Coronary artery (tissue), 2 donors: ENCODE measurements at regions not wholly inside any gene's neighbourhood (a gene's known extent, or its start where the extent isn't known, plus 50 kb on each side); places are given as distances from the start of the nearest gene placed in this dataset.
"Not testable (repeated sequence)": the region's sequence is repeated elsewhere in the genome, so short reads cannot be mapped to it uniquely, and the experiment has no call there.

ENCODE experiments used
- DNase-seq: peaks from one replicate; pipeline ENCODE4 v3.0.0-alpha.2; 2017; ENCODE audit warnings: low spot score
- H3K27ac ChIP-seq, 2 donors: fragments of 200-600 bp; sonication (generic); one replicate each; pipeline ENCODE4 v1.5.1; 2016 to 2019
- H3K4me3 ChIP-seq: fragments of 200-600 bp; sonication (generic); 2 replicates; pipeline ENCODE4 v1.5.1; 2016; ENCODE audit warnings: mild to moderate bottlenecking, moderate library complexity
- TF ChIP-seq, protein P1 (sequence below): fragments of 200-600 bp; sonication (generic); IDR thresholded peaks from one replicate; pipeline ENCODE4 v1.5.1; 2019; ENCODE audit warnings: antibody characterized with exemption

DNA sequence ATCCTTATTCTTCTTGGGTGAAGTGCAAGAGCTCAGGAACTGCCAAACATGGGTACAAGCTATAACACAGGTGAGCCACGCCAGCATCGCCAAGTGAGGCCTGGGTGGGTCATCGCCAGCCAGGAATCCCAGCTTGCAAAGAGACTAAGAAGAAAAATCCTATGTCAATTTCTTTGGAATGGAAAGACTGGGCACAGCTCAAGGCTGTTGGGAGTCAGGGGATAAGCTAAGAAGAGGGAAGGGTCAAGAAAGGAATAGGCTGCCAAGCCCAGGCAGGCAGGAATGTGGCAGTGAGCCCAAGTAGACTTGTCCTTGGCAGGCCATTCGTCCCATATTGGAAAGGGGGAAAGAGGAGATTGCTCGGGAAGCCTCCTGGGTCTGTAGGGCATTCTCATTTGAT is 191.4 kb upstream of the CDH5 start:
- TF ChIP-seq, protein P1, sequence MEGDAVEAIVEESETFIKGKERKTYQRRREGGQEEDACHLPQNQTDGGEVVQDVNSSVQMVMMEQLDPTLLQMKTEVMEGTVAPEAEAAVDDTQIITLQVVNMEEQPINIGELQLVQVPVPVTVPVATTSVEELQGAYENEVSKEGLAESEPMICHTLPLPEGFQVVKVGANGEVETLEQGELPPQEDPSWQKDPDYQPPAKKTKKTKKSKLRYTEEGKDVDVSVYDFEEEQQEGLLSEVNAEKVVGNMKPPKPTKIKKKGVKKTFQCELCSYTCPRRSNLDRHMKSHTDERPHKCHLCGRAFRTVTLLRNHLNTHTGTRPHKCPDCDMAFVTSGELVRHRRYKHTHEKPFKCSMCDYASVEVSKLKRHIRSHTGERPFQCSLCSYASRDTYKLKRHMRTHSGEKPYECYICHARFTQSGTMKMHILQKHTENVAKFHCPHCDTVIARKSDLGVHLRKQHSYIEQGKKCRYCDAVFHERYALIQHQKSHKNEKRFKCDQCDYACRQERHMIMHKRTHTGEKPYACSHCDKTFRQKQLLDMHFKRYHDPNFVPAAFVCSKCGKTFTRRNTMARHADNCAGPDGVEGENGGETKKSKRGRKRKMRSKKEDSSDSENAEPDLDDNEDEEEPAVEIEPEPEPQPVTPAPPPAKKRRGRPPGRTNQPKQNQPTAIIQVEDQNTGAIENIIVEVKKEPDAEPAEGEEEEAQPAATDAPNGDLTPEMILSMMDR: no peak
- H3K4me3 ChIP-seq: no peak overlapping the region
- peak; percentile 68 for DNase-seq
- peak overlapping the region in 1 of 2 donors; percentile 31 for H3K27ac ChIP-seq

DNA sequence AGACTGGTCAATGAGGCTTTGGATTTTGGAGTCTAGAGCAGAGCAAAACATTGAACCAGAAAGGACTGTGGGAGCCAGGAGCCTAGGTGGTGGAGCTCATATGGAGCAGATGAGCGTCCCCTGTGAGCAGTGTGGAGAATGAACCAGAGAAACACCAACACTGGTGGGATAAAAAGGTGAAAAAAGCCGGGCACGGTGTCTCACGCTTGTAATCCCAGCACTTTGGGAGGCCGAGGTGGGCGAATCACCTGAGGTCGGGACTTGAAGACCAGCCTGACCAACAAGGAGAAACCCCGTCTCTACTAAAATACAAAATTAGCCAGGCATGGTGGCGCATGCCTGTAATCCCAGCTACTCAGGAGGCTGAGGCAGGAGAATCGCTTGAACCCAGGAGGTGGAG is 192.7 kb upstream of the CDH5 start:
- H3K27ac ChIP-seq, H3K4me3 ChIP-seq, DNase-seq: not testable (repeated sequence)

DNA sequence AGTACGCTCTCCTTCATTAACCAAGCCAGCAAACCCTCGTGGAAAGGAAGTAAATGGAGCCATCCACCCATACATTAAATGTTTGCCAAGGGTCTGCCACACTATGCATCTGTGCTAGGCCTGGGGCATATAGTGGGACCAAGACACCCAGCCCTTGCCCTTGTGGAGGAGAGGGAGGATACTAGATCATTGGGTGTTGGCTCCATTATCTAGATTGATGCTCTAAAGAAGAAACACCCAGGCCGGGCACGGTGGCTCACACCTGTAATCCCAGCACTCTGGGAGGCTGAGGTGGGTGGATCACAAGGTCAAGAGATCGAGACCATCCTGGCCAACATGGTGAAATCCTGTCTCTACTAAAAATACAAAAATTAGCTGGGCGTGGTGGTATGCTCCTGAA is 193.3 kb upstream of the CDH5 start:
- peak; percentile 8 for DNase-seq
- H3K27ac ChIP-seq, H3K4me3 ChIP-seq: not testable (repeated sequence)

DNA sequence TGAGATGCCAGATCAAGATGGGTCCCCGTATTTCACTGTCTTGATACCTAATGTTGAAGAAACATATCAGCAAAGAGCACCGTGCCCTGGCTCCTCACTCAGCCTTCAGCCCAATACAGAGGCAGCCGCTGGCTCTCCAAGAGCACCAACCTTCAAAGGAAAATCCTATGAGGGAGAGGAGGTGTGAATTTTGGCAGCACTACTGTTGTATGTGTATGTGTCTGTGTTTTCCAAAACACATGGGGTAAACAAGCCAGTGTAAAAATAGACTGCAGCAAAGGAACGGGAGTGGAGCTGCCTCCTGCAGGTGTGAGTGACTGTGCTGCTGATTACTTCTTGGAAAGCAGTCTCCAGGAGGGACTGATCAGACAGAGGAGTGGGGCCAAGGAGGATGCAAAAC is 194.0 kb upstream of the CDH5 start:
- no peak overlapping the region for H3K4me3 ChIP-seq
- TF ChIP-seq, protein P1: no peak
- no peak overlapping the region for H3K27ac ChIP-seq
- no peak for DNase-seq

DNA sequence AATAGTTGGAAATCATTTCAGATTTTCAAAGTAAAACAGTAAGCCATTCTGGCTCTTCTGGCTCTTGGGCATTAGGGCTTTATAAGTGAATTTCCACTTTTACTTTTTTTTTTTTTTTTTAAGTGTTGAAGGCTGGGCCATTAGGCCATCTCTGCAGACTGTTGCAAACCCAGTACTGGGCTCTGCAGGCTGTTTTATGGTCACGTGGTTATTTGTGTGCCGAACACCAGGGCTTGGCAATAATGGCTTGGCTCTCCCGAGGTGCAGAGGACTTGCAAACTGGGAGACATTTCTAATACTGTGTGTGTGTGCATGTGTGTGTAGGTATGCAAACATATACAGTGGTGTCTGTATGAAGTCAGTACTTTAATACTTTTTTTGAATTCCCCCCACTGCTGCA is 194.9 kb upstream of the CDH5 start:
- no peak overlapping the region for H3K4me3 ChIP-seq
- DNase-seq: peak; percentile 17
- H3K27ac ChIP-seq: no peak overlapping the region
- TF ChIP-seq, protein P1: no peak

DNA sequence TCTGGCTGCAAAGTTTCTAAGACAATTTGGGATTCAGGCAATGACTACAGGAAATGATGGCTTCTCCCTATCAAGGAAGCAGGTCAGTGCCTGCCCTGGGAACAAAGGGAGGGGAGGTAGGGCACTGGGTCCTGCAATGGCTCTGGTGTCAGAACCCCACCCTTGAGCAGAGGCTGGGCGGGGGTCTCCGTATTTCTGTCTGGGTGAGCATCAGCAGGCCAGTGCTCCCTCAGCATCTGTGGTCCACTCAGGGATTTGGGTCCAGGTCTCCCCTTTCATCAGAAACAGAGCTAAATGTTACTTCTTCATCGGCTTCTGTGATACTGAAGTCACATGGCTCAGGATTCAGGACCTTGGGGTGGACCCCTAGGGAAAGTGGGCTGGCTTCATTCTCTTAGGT is 195.5 kb upstream of the CDH5 start:
- TF ChIP-seq, protein P1: no peak
- H3K27ac ChIP-seq: no peak overlapping the region
- peak; percentile 52 for DNase-seq
- no peak overlapping the region for H3K4me3 ChIP-seq

DNA sequence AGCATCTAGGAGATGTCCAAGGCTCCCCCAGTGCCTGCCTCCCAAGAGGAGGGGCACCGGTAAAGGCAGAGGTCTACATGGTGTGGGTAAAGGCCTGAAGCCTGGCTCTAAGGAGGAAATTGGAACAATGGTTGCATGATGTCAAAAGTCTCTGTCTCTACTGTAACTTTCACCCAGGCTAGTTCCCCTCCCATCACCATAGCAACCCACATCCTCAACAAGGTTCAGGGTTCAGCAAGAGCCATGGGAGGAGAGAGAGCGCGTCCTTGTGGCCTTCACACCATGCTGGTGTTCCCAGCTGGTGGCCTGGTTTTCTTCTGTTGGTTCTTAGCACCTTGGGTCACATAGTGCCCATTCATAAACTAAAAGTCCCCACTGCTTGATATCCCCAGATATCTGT is 196.7 kb upstream of the CDH5 start:
- TF ChIP-seq, protein P1: no peak
- H3K4me3 ChIP-seq: no peak overlapping the region
- DNase-seq: peak; percentile 36
- H3K27ac ChIP-seq: no peak overlapping the region

DNA sequence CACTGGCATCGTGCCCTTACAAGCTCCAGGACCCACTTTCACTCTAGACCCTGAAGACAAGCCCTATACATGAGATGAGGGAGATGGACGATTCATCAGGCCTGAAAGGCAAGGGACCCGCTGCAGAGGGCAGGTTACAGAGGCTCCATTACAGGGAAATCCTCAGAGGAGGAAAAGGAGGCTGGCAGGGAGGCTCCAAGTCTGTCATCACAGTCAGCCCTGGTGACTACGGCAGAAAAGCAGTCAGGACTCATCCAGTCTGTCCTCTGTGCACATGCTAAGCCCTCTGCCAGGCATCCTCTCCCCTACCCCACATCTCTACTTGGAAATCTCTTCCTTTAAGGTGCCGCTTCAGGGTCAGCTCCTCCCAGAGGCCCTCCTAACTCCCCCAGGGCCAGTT is 197.7 kb upstream of the CDH5 start:
- Histone ChIP-seq H3K27ac (no peak overlapping the region), H3K4me3 (no peak overlapping the region)
- DNase-seq: peak; percentile 46
- TF ChIP-seq, protein P1: no peak
